ENCODE measurements at regions not wholly inside any gene's neighbourhood (a gene's known extent, or its start where the extent isn't known, plus 50 kb on each side); places are given as distances from the start of the nearest gene placed in this dataset.
"Not testable (repeated sequence)": the region's sequence is repeated elsewhere in the genome, so short reads cannot be mapped to it uniquely, and the experiment has no call there.

DNA sequence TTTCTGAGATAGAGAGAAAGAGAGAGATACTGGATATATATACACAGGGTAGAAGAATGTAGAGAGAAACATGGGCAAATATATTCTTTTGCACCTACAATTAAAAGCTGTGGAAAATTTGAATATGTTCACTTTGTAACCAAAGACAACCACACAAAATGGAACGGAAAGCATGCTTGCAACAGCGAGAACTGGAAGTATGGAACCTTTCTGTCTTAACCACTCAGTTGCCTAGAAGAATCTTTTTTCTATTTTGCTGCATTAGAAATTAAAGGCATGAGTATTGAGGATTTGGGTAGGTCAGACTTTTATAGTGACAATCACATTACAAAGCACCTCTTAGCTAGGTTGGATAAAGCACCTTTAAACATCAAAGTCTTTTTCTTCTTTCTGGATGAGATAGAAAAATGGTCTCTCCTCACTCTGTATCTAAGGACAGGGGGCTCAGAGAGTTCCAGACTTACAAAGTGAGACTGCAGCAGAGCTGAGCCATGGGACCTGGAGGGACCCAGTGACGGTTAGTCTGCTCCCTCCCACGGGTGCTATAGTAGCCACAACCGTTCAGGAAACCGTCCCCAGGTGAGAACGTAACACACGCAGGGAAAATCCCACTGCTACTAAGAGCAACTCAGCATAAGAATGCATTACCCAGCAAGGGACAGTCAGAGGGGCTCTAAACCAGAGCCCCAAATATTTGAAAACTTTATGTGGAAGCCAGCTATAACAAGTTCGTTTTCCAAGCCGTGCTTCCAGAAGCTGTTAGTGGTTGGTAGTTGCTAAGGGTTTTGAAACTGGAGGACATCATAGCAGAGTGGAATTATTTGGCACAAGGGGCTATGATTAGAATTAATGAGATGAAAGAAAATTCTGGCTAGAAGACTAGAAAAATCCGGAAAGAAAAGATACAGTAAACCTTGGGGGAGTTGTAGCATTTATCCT, 97.1 kb downstream of the DAD1 start:
- DNase-seq = no peak

DNA sequence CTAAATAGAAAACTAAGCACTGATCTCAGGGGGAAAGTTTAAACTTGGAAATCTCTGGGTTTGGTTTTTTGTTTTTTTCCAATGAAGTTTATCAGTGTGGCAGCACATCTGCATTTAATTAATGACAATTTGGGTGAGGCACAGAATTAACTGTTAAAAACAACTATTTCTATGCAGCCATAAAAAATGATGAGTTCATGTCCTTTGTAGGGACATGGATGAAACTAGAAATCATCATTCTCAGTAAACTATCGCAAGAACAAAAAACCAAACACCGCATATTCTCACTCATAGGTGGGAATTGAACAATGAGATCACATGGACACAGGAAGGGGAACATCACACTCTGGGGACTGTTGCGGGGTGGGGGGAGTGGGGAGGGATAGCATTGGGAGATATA, 98.0 kb downstream of the DAD1 start:
- DNase-seq = not testable (repeated sequence)

DNA sequence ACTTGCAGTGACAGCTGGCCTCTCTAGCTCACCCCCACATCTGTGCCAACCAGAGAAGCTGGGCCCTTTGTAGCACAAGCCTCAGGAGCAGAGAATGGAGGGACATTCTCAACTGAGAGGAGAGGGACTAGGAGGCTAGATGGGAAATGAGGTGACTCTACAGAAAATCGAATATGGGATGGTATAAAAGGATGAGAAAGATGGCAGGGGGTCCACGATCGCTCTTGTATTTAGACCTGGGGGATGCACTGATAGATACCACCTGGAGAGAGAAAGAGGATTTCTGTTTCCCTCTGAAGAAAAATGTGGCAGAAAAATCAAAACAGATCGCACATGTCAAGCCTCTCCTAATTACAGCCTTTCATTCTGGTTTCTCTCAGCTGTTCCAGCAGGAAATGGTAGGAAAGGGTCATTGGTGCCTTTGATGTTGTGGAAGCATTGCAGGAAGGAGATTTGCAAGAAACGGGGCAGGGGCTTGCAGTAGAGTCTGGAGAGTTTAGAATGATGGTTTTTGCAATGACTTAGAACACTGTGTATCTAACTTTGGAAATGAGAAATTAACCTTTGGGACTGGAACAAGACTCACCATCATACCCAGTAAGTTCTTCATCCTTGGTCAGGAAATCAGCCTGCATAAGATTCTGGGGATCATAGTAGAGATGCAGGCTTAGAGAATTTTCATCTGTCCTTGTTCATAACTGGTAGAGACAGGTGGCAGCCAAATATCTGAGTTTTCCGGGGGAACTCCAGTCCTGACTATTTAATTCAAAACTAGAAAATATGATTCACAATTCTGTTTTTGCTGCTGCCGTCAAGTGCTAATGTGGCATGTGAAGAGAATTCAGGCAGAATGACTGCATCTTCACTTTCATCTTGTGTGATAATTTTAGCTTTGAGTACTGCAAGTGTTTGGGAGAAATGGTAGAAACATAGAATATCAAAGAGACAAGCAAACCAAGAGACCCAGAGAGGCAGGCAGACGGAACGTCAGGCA, 98.8 kb downstream of the DAD1 start:
- no peak for DNase-seq

DNA sequence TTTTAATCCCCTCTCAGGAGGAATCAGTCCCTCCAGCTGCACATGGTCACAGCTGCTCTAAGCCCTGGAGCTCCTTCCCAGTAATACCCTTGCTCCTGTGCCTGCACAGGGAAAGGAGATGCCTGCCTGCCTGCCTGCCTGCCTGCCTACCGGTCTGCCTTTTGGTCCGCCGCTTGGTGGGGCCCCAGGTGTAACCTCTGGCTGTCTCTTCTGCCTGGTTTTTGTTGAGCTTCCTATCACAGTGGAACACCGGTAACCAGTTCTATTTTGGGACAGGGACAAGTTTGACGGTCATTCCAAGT, 99.8 kb downstream of the DAD1 start:
- no peak for DNase-seq

DNA sequence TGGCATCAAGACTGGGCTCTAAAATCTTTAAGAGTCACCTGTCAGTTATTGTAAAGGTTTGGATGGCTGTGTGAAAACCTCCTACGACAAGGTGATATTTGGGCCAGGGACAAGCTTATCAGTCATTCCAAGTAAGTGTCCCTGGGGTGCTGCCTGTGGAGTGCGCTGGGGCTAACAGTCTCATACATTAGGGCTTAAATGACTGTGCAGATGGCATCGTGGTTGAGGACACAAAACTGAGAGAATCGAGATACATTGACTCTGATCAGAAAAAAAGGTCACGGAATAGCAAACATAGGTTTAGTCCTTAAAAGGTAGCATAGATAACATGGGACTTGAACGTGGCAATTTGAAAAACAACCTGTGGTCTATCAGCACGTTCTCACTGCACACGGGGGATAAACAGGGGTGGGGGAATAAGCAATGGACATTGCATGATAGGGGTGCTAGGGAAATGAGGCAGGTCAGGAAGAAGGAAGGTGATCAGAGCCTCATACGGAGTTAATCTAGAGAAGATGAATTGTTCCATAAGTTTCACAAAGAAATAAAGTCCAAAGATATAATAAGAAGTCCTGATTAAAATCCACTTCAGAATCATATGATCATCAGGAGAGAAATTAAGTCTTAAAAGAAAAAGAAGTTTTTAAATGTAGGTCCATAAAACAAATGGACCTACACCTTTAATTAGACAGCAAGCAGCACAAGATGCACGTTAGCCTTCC, 100.3 kb downstream of the DAD1 start:
- DNase-seq = no peak

DNA sequence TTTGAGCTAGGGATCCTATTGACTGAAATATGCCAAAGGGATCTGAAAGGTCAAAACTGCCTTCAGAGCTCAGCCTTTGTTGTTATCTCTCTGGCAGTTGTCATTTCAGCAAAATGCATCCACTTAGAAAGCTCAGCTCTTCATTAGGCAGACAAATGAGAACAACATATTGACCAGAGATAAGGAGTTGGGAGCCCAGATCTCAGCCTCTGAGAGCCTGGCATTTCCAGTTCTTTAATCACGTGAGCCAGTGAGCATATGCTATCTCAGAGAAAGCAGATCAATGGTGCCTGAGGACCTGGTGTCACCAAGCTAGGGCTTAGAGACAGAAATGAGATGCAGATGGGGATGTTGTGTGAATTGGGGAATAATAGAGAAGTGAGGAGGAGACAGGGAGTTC, 101.1 kb downstream of the DAD1 start:
- peak; percentile 56 for DNase-seq

DNA sequence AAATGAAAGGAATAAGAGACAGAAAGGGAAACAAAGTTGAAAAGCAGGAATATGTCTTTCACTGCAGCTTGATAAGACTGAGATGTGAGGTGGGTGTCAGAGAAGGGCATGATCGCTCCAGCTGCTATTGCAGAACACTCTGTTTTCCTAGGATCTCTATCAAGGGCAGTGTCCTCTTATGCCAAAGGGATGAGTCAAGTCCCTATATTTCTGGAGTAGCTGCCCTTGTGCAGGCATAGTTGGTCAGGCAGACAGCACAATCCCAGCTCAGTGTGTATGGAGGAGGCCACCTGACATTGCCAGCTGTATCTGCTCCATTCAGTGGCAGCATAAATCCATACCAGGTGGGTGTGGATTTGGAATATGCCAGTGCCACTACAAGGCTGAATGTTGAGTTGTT, 101.6 kb downstream of the DAD1 start:
- DNase-seq = no peak

DNA sequence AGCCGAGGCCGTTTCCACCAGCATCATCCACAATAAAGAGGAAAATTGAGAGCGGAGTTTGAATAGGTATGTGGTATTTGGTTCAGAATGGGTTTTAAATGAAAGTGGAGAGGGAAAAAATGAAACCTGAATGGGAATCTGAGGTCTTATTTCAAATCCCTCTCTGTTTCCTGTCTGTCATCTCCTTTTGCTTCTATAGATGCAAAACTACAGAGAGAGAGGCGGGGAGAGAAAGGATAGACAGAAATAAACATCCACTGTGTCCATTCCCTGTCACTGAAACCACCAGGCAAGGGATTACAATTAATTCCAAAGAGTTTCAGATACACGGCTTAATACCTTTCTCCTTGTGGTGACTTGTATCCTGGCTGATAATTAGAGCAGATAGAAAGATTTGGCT, 102.3 kb downstream of the DAD1 start:
- DNase-seq = no peak

DNA sequence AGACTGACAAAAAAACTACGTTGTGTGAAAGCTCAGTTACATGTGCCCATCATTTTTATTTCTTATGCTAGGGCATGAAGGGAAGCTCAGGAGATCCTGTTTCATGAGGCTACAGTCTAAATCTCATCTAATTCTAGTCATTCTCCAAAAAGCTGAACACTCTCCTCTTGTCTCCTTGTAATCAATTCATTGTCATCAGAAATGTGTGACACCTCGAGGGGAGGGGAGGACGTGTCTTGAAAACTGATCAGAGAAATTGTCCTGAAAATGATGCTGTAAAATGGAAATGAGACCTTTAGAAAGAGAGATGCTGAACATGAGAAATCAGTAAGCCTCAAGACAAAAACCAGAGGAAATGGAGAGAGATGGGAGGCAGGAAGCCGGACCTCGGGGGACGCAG, 103.4 kb downstream of the DAD1 start:
- no peak for DNase-seq

DNA sequence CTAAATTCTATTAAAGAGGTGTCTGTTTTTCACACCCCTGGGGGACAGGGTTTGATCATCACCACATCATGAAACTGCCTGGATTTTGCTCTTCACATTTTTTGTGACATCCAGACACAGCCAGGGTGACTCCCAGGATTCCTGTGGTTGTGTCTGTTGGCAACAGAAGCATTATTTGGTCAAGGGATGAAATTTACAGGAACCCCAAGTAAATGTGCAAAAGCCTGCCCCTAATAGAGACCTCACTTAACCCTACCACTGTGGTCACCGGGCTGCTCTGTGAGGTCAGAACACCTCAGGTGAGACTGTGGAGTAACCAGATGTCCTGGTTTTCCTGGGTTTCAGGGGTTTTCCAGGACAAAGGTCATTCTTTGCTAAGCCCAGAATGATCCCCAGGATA, 103.8 kb downstream of the DAD1 start:
- DNase-seq = no peak

DNA sequence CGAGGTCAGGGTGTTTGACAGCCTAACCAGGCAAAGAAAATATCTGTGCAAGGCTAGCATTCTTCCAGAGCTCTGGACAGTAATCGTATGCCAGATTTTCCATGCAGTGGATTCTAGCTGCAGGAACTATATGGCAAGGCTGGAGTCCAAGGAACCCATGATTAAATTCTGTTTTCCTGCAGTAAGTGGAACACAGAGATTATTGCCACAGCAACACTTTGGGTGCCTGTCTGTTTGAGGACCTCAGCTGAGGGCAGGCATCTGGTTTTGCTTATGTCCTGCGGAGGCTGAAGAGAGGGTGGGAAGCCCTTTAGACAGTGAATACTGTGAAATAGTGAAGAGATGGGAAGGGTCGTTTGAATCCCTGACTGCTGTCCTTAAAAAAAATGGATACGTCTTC, 104.4 kb downstream of the DAD1 start:
- DNase-seq = no peak

DNA sequence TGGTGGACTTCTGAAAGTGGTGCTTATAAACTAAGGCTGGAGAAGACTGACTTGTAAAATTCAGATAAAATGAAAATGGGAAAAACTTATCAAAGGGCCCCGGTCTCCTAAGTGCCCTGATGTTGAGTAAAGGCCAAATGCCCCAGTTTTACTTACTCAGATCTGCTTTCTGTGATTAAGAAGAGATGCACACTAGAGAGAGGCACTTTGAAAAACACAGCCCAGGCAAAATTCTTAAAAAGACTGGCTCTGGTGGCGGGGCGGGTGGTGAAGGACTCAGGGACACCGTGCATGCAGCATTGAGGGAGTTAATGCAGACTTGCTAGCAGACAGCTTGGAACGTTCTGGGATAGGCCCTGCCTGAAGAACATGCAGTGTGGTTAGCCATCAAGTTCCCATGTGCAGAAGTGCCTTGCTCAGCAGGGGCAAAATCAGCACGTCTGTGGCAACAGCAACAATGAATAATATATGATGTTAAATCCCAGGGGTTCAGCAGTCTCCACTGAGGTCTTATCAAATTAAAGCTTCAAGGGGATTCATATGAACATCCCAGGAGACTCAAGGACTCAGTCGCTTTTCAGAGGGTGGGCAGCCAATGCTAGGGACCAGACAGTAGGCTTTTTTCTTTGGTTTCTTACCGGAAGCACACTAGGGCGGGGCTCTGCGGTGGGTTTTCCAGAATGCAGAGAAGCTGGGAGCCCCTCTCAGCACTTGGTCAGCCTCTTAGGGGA, 105.0 kb downstream of the DAD1 start:
- no peak for DNase-seq

DNA sequence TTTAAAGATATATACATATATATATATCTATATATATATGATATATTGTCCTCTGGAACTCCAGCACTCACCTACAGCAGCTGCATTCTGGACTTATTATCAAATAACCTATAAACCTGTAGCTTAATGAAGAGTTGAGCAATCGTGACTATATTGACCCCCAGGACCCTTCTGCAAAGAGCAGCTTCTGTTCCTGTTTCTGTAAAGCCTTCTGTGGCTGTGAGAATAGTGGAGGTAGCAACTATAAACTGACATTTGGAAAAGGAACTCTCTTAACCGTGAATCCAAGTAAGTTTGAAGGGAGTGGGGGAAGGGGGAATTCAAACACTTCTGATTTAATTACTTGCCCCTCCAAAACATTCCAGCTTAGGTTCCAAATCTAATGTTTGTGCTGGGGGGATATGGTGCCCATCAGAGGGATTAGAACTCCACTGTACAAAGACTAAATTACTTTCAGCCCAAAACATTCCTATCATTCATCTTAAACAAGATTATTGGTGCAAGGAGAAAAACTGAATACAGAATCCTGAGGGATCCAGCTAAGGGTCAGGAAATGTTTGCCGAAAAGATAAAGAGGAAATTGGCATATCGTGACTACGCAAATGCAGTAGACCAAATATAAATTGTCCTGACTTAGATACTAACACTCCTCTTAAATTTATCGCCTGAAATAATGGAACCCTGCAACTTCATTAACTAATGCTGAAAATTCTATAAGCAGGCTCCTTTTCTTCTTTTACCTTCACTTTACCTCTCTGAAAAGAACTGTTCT, 106.1 kb downstream of the DAD1 start:
- no peak for DNase-seq

DNA sequence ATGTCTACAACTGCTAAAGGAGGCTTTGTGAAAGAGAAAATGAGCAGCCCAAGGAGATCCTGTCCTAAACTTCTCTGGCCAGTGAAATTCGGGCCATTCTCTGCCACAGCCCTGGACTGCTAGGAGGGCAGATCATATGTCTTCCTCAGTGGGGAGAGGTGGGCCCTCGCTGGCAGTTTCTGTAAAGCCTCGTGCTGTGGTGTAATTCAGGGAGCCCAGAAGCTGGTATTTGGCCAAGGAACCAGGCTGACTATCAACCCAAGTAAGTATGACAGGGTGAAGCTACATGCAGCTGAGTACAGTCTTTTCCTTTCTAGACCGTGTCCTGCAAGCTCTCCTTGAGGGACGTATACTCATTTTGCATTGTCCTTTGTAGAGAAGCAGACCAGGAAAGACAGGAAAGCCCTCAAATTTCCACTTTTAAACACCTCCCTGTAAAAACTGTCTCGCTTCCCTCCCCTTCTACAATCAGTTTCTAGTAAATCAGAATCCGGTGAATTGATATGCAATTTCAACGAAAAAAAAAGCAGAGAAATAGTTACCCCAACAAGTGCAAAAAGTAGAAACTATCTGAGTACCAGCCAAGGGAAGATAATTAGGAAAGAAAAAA, 106.8 kb downstream of the DAD1 start:
- DNase-seq = no peak

DNA sequence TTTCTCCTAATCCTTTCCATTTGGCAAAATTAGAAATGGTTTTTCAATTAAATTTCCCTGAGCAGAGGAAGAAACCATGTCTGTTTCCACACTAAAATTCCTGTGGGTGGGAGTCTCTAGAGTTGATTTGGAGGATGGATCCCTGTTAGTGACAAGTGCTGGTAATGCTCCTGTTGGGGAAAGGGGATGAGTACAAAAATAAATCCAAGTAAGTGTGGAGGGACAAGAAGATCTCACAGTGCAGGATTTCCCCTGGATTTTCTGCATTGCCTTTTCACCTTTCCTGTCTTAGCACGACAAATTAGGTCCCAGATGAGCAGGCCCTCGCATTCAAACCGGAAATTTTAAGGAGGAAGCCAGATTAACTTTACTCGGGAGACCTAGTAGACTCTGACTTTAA, 107.5 kb downstream of the DAD1 start:
- DNase-seq = no peak

DNA sequence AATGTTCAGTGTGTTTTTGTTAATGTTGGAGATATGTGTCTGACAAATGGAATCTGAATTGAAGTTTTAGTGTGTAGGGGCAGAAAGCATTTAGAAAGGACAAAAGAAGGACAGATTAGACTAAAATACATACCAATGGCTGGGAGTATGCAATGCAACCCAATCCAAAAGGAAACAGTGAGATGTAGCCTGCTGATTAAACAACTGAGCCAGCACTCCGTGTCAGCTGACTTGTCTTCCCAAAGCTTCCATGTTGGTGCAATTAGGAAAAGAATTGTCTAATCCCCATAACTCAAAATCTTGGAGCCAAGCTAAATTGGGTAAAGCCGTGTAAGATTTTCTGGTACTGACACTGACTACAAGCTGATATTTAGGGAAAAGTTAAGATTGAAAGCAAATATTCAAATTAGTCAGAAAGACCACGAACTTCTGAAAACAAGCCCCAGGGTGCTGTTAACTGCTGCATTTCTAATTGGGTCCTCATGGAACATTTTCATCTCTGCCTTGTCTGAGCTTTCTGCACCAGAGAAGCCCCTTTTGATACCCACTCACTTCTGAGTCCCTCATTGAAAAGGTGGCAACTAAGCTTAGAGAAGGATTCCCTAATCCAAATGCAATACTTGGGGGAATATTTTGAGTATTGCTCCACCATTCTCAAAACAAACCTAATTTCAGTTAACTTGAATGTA, 109.1 kb downstream of the DAD1 start:
- no peak for DNase-seq

DNA sequence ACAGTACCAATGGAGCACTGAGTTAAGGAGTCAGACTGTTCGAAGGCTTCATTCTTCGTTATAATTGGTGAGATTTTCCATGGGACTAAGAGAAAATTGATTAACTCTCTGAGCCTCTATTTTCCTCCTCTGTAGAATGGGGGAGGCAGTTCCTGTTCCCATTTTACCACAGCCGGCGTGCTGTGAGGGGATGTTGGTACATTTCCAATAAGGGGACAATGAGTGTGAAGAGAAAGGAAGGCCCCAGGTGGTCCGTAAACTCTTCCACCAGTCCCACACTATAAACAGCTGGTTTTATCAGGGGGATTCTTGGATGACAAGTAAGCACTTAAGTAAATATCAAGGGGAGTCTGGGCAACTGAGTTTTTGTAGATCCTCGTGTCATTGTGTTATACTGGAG, 109.9 kb downstream of the DAD1 start:
- DNase-seq = no peak

DNA sequence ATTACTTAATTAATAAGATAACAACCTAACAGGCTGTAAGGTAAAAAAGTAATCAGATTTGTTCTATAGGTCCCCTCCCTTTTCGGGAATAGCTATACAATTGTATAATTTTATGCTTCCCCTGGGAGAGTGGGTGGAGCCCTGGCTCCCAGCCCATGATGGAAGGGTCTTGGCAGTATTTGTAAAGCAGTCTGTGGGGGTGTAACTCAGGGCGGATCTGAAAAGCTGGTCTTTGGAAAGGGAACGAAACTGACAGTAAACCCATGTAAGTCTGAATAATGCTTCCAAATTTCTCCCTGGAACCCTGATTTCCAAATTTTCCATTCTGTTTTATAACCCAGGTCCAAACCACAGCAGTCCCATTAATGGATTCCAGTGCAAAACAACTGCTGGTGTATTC, 110.4 kb downstream of the DAD1 start:
- DNase-seq = no peak

DNA sequence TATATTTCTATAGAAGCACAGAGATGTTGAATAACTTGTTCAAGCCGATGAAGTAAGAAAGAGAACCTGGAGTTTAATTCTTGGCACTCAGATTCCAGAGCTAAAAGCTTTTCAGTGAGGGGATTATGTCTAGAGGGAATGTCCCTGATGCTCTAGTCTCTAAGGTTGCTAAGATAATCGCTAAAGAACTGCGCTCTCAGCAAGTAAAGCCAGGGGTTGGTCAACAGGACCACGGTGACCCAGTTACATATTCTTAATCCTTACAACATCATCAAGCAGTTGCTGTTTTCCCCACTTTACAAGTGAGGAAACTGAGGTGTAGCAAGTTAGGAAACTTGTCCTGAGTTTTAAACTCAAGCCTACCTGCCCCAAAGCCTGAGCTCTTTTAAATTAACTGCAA, 110.8 kb downstream of the DAD1 start:
- DNase-seq = no peak

DNA sequence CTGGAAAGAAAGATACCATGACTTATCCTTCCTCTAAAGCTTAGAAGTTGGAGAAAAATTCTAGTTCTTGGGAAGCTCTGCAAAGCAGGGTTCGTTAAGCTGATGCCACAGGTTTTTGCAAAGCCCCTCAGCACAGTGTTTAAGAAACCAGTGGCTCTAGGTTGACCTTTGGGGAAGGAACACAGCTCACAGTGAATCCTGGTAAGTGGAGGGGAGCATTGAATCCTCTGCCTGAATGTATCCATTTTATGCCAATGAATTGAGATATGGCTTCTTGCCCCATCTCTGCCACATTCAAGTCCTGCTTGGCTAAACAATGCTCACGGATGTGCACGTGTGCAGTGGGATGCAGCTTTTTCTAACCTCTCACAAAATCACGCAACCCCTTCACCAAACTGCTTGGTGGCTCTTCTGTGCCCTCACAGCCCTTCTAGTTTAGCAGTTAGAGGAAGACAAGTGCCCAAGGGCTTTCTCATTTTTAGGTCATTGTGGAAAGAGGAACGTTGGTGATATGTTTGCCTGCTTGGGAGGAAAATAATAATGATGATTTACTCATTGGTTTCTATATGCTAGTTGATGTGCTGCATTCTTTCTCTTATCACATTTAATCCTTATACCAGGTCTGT, 111.3 kb downstream of the DAD1 start:
- DNase-seq = no peak

Data from hematopoietic multipotent progenitor cell treated with erythropoietin and hydrocortisone succinate and interleukin-3 and kit ligand, for 8 days (in vitro differentiated cells).